ENCODE measurements at regions not wholly inside any gene's neighbourhood (a gene's known extent, or its start where the extent isn't known, plus 50 kb on each side); places are given as distances from the start of the nearest gene placed in this dataset.

GRCh38 chr12:114152890-114153289 is 186.8 kb upstream of the RBM19 start:
- TF ChIP-seq TAF1 (IDR thresholded peaks at IDR 0.05; ENCODE audit: borderline replicate concordance, insufficient read depth, low read length) (no peak), POLR2AphosphoS5 (IDR thresholded peaks at IDR 0.05; ENCODE audit: low read depth, low read length) (no peak), FOXP2 (optimal IDR thresholded peaks at IDR 0.05; ENCODE audit: borderline replicate concordance, extremely low read depth, extremely low read length, insufficient read depth) (no peak), REST (IDR thresholded peaks at IDR 0.05; ENCODE audit: insufficient read depth in 1 of 2, low read depth in 2 of 2, low read length in 2 of 2) (no peak), SIN3A (IDR thresholded peaks at IDR 0.05; ENCODE audit: borderline replicate concordance, insufficient read depth, low read length) (no peak)

GRCh38 chr12:114152066-114152465 is 185.9 kb upstream of the RBM19 start:
- TF ChIP-seq REST (IDR thresholded peaks at IDR 0.05; ENCODE audit: insufficient read depth in 1 of 2, low read depth in 2 of 2, low read length in 2 of 2) = no peak
- no peak for TF ChIP-seq TAF1 (IDR thresholded peaks at IDR 0.05; ENCODE audit: borderline replicate concordance, insufficient read depth, low read length)
- TF ChIP-seq POLR2AphosphoS5 (IDR thresholded peaks at IDR 0.05; ENCODE audit: low read depth, low read length) = no peak
- TF ChIP-seq FOXP2 (optimal IDR thresholded peaks at IDR 0.05; ENCODE audit: borderline replicate concordance, extremely low read depth, extremely low read length, insufficient read depth) = no peak
- TF ChIP-seq SIN3A (IDR thresholded peaks at IDR 0.05; ENCODE audit: borderline replicate concordance, insufficient read depth, low read length) = no peak

- TF ChIP-seq TAF1 (IDR thresholded peaks at IDR 0.05; ENCODE audit: borderline replicate concordance, insufficient read depth, low read length) (no peak), POLR2AphosphoS5 (IDR thresholded peaks at IDR 0.05; ENCODE audit: low read depth, low read length) (no peak), SIN3A (IDR thresholded peaks at IDR 0.05; ENCODE audit: borderline replicate concordance, insufficient read depth, low read length) (no peak), FOXP2 (optimal IDR thresholded peaks at IDR 0.05; ENCODE audit: borderline replicate concordance, extremely low read depth, extremely low read length, insufficient read depth) (no peak), REST (IDR thresholded peaks at IDR 0.05; ENCODE audit: insufficient read depth in 1 of 2, low read depth in 2 of 2, low read length in 2 of 2) (no peak)
Measured at GRCh38 chr12:114141921-114142564, 175.9 kb upstream of the RBM19 start.

- TF ChIP-seq POLR2AphosphoS5 (IDR thresholded peaks at IDR 0.05; ENCODE audit: low read depth, low read length) (no peak), REST (IDR thresholded peaks at IDR 0.05; ENCODE audit: insufficient read depth in 1 of 2, low read depth in 2 of 2, low read length in 2 of 2) (no peak), FOXP2 (optimal IDR thresholded peaks at IDR 0.05; ENCODE audit: borderline replicate concordance, extremely low read depth, extremely low read length, insufficient read depth) (no peak), TAF1 (IDR thresholded peaks at IDR 0.05; ENCODE audit: borderline replicate concordance, insufficient read depth, low read length) (no peak), SIN3A (IDR thresholded peaks at IDR 0.05; ENCODE audit: borderline replicate concordance, insufficient read depth, low read length) (no peak)
Measured at GRCh38 chr12:114140576-114140975, 174.5 kb upstream of the RBM19 start.
